CD4-positive, alpha-beta T cell treated with Interleukin-6 at 100 ng/mL for 8 hours (primary cell): ENCODE measurements at regions not wholly inside any gene's neighbourhood (a gene's known extent, or its start where the extent isn't known, plus 50 kb on each side); places are given as distances from the start of the nearest gene placed in this dataset.
"Not testable (repeated sequence)": the region's sequence is repeated elsewhere in the genome, so short reads cannot be mapped to it uniquely, and the experiment has no call there.

Experiments used
- DNase-seq: peaks from one replicate; pipeline ENCODE4 v3.0.0-alpha.2; 2020; ENCODE audit warnings: mixed read lengths, low spot score

DNA sequence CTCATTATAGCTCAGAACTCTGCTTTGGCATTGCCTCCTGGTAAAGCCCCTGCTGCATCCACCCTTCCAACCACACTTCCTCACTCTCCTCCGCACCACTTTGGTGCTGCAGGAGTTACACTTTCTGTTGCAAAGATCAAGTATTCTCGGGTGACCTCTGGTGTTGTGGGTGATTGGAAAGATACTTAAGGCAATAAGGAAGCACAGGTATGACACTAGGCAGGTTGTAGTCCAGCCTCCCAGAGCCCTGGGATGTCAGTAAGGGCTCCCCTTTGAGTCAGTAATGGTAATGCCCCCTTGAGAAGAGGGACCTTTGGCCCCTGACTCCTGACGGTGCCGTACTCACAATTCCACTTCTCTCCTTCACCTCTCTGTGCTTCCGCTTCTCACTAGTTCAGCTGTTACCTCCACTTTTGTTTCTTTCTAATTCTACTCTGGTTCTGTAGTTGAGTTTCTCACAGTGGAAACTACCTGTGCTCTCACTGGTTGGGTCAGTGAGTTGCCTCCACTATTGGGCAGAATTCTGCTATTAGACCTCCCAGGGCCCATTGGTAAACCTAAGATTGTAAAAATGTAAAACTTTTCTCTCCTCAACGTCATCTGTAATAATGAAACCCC, 350.0 kb downstream of the GOLGA6L6 start:
- not testable (repeated sequence) for DNase-seq

DNA sequence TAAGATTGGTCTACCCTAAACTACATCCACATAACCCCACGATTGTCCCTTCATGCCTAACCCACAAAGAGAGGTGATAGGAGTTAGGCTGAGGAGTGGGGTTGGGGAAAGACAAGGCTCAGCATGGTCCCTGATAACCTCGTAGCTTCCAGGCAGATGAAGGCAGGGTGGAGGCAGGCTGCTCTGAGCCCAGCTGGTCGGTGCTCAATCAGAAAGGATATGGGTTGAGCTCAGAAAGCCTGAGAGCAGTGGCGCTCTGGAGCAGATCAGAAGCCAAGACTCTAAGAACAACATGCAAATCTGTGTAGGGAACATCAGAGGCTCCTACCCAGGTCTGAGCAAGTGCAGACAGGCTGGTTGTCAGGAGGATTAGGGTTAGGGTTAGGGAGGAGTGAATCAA, 353.0 kb downstream of the GOLGA6L6 start:
- not testable (repeated sequence) for DNase-seq

DNA sequence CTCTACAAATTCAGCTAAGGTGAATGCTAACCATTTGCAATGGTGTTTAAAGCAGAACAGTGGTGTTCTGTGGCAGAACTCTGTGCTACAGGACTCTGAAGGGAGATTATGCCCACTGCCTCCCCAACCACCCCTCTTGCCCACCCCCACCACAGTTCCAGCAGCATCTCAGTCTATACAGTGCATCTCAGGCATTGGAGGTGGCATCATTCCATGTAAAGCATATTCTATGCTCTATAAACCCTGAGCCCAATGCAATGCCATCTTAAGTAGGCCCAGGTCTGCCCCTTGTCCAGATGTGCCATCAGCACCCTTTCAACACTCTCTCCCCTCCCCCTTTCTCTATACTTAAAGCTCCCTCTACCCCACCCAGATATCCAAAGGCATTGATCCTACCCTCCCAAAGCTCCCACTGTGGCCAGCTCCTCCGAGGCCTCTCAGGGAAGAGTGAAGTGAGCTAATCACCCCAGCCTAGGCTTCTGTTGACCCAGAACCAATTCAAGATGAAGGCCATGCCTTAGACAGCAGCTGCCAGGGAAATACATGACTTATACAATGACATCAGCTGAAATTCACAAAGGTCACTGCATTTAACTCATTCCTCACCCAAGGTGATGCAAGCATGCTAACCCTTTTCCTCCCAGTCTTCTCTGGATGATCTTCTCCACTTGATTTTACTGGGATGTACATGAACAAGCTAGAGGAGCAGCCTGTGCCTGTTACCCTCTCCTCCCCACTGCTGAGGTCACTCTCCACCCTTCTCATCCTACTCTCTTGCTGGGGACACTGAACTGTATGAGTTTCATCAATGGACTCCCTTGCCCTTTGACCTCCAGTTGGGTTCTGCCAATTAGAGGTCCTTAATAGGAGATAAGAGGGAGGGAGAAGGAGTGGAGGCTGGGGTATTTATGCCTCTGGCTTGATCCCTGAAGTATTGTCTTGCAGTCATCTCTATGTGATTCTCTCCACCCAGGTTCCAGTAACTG, 353.9 kb downstream of the GOLGA6L6 start:
- DNase-seq: not testable (repeated sequence)

DNA sequence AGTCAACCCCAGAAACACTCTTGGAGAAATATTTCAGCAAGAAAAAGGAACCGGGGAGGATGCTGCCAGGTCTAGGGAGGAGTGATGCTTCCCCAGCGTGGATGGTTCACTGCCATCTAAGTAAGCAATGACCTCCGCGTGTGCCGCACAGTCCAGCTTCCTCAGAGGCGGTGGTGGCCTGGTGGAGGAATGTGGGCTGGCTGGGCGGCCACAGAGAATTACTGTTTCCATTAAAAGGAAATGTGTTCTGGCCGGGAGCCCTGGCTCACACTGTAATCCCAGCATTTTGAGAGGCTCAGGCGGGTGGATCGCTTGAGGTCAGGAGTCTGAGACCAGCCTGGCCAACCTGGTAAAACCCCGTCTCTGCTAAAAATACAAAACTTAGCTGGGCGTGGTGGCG, 356.7 kb downstream of the GOLGA6L6 start:
- not testable (repeated sequence) for DNase-seq

DNA sequence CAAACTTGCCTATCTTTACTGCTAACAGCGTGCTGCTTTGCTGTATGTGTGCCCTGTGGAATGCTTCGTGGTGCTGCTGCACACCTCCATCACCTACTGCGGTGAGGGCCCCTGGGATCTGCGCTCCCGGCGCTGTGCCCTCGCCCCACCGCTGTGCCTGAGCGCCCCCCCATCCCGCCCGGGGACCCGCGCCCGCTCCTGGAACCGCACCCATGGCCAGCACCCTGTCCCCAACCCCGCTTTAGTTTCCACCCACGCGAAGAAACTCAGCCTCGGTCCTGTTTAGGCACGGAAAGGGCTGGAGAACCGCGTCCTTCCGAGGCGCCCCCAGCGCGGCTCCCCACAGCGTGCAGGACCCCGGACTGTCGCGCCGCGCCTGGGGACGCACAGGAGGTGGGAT, 373.4 kb downstream of the GOLGA6L6 start:
- DNase-seq: not testable (repeated sequence)

DNA sequence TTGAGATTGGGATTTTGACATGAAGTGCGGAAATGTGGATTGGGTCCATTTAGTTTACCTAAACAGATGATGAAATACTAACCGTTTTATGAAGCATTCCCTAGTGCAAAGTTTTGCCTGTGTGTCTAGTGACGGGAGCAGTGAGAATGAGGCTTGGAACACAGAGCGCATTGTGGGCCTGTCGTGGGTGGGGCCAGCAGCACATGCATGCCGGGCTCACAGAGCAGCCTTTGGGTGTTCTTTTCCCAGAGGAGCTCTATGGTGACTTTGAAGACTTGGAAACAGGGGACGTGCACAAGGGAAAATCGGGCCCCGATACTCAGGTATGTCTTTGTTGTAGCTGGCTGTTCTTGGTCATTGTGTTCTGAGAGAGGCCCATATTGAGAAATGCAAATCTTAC, 388.1 kb downstream of the GOLGA6L6 start:
- not testable (repeated sequence) for DNase-seq

DNA sequence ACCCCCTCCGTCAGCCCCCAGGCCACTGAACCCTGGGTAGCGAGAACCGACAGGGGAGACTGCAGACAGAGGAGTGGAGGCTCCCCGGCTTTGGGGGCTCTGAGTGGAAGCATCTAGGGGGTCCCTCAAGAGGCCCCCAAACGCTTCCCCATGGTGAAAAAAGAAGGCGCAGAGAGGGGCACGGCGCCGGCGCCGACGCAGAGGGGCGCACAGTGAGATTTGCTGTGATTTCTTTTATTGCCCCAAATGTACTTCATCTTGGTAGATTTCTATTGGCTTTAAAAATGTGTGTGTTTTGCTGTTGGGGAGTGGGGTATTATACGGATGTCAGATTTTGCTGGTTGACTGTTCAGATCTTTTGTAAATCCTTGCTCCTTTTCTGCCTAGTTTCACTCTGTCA, 392.9 kb downstream of the GOLGA6L6 start:
- not testable (repeated sequence) for DNase-seq

DNA sequence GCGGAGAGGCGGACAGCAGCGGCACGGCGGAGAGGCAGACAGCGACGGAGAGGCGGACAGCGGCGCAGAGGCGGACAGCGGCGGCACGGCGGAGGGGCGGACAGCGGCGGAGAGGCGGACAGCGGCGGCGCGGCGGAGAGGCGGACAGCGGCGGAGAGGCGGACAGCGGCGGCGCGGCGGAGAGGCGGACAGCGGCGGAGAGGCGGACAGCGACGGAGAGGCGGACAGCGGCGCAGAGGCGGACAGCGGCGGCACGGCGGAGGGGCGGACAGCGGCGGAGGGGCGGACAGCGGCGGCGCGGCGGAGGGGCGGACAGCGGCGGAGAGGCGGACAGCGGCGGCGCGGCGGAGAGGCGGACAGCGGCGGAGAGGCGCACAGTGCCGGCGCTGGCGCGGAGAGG, 393.6 kb downstream of the GOLGA6L6 start:
- not testable (repeated sequence) for DNase-seq

DNA sequence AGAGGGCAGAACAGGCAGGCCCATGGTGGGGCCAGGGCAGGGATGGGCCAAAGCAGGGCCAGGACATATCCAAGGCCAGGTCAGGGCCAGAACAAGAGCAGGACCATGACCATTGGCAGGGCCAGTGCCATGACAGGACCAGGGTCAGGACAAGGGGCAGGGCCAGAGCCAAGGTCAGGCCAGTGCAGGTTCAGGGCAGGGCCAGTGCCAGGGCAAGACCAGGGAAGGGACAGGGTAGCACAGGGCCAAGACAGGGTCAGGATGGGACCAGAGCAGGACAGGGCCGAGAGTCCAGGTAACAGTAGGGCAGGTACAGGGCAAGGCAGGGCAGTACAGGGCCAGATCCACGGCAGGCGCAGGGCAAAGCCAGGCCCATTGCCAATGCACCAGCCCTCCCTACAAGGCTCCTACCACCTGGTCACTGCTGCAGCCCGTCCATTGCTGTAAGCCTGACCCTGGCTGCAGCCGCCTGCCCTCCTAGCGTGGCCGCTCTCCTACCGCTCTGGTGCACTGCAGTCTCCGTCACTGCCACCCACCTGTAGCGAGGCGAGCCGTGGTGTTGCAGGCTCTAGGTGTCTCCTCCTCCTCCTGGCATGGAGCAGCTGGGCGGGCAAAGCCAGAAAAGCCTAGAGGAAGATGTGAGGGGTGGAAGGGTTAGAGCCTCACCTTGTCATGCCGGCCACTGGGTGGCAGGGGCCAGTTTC, 397.1 kb downstream of the GOLGA6L6 start:
- DNase-seq: not testable (repeated sequence)

DNA sequence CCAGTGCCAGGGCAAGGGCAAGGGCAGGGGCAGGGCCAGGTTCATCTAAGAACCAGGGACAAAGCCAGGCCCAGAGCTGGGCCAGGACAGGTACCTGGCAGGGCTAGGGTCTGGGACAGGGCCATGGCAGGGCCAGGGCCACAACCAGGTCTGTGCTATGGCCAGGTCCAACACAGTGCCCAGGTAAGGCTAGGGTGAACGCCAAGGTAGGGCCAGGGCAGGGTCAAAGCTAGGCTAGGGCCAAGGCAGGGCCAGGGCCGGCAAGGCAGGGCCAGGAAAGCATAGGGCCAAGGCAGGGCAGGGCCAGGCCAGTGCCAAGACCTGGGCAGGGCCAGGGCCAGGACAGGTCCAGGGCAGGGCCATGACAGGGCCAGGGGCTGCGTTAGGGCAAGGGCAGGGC, 398.7 kb downstream of the GOLGA6L6 start:
- DNase-seq: not testable (repeated sequence)

DNA sequence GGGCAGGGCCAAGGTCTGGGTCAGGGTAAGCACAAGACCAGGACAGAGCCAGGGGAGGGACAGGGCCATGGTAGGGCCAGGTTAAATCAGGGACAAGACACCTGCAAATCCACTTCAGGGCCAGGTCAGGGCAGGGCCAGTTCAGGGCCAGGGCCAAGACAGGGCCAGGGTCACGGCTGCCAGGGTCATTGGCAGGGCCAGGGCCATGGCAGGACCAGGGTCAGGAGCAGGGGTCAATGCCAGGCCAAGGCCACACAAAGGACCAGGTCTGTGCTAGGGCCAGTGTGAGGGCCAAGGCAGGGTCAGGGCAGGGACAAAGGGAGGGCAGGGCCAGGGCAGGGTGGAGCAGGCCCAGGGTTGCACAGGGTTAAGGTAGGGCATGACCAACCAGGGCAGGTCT, 399.2 kb downstream of the GOLGA6L6 start:
- DNase-seq: not testable (repeated sequence)

DNA sequence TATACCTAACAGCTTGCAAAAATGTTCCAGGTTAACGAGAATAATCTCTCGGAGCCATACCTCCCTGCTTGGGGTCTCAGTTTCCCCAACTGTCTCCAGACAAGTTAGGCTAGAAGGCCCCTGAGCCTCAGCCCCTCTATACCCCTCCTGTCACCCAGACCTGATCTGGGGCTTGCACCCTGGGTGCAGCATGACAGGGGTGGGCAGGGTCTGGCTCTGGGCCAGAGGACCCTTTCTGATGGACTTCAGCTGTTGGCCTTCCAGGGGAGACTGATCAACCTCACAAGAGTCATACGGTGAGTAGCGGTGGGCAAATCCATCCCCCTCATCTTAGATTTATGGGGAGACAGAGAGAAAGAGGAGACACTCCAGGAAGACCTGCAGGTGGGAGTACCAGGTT, 416.9 kb downstream of the GOLGA6L6 start:
- not testable (repeated sequence) for DNase-seq

DNA sequence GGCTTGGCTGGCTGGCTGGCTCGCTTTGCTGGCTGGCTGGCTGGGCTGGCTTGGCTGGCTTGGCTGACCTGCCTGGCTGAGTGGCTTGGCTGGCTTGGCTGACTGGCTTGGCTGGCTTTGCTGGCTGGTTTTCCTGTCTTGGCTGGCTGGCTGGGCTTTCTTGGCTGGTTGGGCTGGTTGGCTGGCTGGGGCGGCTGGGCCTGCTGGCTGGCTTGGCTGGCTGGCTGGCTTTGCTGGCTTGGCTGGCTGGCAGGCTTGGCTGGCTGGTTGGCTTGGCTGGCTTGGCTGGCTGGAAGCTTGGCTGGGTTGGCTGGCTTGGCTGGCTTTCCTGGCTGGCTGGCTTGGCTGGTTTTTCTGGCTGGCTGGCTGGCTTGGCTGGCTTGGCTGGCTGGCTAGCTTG, 435.6 kb downstream of the GOLGA6L6 start:
- DNase-seq: peak; percentile 5

DNA sequence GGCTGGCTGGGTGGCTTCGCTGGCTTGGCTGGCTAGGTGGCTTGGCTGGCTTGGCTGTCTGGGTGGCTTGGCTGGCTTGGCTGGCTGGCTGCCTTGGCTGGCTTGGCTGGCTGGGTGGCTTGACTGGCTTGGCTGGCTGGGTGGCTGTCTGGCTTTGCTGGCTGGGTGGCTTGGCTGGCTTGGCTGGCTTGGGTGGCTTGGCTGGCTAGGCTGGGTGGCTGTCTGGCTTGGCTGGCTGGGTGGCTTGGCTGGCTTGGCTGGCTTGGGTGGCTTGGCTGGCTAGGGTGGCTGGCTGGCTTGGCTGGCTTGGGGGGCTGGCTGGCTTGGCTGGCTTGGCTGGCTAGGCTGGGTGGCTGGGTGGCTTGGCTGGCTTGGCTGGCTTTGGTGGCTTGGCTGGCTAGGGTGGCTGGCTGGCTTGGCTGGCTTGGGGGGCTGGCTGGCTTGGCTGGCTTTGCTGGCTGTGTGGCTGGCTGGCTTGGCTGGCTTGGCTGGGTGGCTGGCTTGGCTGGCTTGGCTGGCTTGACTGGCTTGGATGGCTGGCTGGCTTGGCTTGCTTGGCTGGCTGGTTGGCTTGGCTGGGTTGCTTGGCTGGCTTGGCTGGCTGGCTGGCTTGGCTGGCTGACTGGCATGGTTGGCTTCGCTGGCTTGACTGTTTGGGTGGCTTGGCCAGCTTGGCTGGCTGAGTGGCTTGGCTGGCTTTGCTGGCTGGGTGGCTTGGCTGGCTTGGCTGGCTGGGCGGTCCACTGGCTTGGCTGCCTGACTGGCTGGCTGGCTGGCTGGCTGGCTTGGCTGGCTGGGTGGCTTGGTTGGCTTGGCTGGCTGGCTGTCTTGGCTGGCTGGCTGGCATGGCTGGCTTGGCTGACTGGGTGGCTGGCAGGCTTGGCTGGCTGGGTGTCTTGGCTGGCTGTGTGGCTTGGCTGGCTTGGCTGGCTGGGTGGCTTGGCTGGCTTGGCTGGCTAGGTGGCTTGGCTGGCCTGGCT, 436.3 kb downstream of the GOLGA6L6 start:
- DNase-seq: not testable (repeated sequence)

DNA sequence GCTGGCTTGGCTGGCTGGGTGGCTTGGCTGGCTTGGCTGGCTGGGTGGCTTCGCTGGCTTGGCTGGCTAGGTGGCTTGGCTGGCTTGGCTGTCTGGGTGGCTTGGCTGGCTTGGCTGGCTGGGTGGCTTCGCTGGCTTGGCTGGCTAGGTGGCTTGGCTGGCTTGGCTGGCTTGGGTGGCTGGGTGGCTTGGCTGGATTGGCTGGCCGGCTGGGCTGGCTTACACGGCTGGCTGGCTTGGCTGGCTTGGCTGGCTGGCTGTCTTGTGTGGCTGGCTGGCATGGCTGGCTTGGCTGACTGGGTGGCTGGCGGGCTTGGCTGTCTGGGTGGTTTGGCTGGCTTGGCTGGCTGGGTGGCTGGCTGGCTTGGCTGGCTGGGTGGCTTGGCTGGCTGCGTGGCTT, 437.0 kb downstream of the GOLGA6L6 start:
- DNase-seq: not testable (repeated sequence)

DNA sequence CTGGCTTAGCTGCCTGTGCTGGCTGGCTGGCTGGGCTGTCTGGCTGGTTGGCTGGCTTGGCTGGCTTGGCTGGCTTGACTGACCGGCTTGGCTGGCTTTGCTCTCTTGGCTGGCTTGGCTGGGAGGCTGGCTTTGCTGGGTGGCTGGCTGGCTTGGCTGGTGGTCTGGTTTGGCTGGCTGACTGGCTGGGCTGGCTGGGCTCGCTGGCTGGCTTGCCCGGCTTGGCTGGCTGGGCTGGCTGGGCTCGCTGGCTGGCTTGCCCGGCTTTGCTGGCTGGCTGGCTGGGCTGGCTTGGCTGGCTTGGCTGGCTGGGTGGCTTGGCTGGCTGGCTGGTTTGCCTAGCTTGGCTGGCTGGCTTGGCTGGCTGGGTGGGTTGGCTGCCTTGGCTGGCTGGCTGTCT, 438.7 kb downstream of the GOLGA6L6 start:
- DNase-seq: not testable (repeated sequence)

DNA sequence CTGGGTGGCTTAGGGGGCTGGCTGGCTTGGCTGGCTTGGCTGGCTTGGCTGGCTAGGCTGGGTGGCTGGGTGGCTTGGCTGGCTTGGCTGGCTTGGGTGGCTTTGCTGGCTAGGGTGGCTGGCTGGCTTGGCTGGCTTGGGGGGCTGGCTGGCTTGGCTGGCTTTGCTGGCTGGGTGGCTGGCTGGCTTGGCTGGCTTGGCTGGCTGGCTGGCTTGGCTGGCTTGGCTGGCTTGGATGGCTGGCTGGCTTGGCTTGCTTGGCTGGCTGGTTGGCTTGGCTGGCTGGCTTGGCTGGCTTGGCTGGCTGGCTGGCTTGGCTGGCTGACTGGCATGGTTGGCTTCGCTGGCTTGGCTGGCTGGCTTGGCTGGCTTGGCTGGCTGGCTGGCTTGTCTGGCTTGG, 439.4 kb downstream of the GOLGA6L6 start:
- not testable (repeated sequence) for DNase-seq

DNA sequence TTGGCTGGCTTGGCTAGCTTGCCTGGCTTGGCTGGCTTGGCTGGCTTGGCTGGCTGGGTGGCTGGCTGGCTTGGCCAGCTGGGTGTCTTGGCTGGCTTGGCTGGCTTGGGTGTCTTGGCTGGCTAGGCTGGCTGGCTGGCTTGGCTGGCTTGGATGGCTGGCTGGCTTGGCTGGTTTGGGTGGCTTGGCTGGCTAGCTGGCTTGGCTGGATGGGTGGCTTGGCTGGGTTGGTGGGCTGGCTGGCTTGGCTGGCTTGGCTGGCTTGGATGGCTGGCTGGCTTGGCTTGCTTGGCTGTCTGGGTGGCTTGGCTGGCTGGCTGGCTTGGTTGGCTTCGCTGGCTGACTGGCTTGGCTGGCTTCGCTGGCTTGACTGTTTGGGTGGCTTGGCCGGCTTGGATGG, 440.3 kb downstream of the GOLGA6L6 start:
- not testable (repeated sequence) for DNase-seq

DNA sequence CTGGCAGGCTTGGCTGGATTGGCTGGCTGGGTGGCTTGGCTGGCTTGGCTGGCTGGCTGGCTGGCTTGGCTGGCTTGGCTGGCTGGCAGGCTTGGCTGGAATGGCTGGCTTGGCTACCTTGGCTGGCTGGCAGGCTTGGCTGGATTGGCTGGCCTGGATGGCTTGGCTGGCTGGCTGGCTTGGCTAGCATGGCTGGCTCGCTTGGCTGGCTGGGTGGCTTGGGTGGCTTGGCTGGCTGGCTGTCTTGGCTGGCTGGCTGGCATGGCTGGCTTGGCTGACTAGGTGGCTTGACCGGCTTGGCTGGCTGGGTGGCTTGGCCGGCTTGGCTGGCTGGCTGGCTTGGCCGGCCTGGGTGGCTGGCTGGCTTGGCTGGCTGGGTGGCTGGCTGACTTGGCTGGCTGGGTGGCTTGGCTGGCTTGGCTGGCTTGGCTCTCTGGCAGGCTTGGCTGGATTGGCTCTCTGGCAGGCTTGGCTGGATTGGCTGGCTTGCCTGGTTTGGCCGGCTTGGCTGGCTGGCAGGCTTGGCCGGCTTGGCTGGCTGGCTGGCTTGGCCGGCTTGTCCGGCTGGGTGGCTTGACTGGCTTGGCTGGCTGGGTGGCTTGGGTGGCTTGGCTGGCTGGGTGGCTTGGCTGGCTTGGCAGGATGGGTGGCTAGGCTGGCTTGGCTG, 440.9 kb downstream of the GOLGA6L6 start:
- DNase-seq: not testable (repeated sequence)

DNA sequence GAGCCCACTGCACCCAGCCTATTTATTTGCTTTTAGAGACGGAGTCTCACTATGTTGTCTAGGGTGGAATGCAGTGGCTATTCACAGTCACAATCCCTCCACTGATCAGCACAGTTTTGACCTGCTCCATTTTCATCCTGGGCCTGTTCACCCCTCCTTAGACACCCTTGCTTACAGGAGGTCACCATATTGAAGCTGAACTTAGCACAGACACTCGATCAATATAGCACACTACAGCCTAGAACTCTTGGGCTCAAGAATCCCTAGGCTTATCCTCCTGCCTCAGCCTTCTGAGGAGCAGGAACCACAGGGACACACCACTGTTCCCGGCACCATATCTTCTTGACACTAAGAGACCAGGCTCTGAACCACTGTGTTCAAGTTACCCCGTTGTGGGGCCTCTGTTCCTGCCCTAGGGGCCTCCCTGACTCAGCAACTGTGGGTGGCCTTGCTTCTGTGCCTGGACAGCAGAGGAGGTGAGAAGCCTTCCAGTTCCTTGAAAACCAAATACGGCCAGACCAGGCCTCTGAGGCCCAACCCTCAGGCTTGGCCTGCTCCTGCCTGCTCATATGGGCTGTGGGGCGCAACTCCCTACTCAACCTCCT, 445.8 kb downstream of the GOLGA6L6 start:
- not testable (repeated sequence) for DNase-seq
